GM12878 (cell line): ENCODE measurements at regions not wholly inside any gene's neighbourhood (a gene's known extent, or its start where the extent isn't known, plus 50 kb on each side); places are given as distances from the start of the nearest gene placed in this dataset.

Source experiments
- ATAC-seq: fragments of 200-7000 bp; cut with Tn5 transposase; 3 replicates; pipeline ENCODE4 v1.9.1; 2020; ENCODE audit warnings: mild to moderate bottlenecking, moderate library complexity
- BruUV-seq: library from RNA; stranded (reverse); fragments of 400-500 nt; replicated peaks from 2 replicates; lab custom pipeline; 2021; lab: Mats Ljungman, UMichigan
- CTCF ChIA-PET: fragments of 300-600 bp; sonication (Branson Sonifier 250); formaldehyde crosslinking; extraction: SDS; loops from one replicate; lab custom pipeline; 2021; ENCODE audit warnings: inconsistent platforms; lab: Yijun Ruan, JAX
- POLR2A ChIA-PET: fragments of 350-600 bp; formaldehyde crosslinking; extraction: SDS; loops from one replicate; lab custom pipeline; 2021; ENCODE audit warnings: inconsistent platforms; lab: Charles Lee
- RAD21 ChIA-PET: fragments of 300-600 bp; sonication (Branson Sonifier 250); formaldehyde crosslinking; loops from one replicate; lab custom pipeline; 2023; ENCODE audit warnings: antibody characterized with exemption; ENCODE audit not compliant: unreplicated experiment; lab: Charles Lee
- SMC1A ChIA-PET: fragments of 300-600 bp; sonication (Branson Sonifier 250); formaldehyde crosslinking; loops from one replicate; lab custom pipeline; 2023; ENCODE audit not compliant: unreplicated experiment, uncharacterized antibody; lab: Charles Lee
- DNase-seq: peaks from one replicate; pipeline ENCODE4 v3.0.0-alpha.2; 2011; ENCODE audit warnings: low read depth, low spot score
- FAIRE-seq: peaks from 3 replicates; lab custom pipeline; 2011; peaks lifted over from hg19 to GRCh38; lab: Jason Lieb, UNC
- H2AFZ ChIP-seq: 2 replicates; pipeline ENCODE4 v1.6.0; 2011; ENCODE audit warnings: low read depth, low read length, control low read depth; ENCODE audit not compliant: control insufficient read depth
- H3K27ac ChIP-seq: 2 replicates; pipeline ENCODE4 v1.5.1; 2011; ENCODE audit warnings: control low read depth; ENCODE audit not compliant: control insufficient read depth, insufficient read depth
- H3K27me3 ChIP-seq, 2 experiments: replicated peaks in 1 of 2; 2 replicates each; pipeline versions ENCODE4 v1.6.0 to v1.6.1; 2011; ENCODE audit warnings: low read length in 1 of 2; ENCODE audit not compliant: control insufficient read depth in 2 of 2, insufficient read depth in 2 of 2
- H3K36me3 ChIP-seq, 2 experiments: 2 replicates each; pipeline ENCODE4 v1.5.1; 2011; ENCODE audit warnings: low read length in 1 of 2; ENCODE audit not compliant: control insufficient read depth in 2 of 2, insufficient read depth in 2 of 2
- H3K4me1 ChIP-seq: 2 replicates; pipeline ENCODE4 v1.6.1; 2011; ENCODE audit warnings: mild to moderate bottlenecking, low read length, moderate library complexity, mixed read lengths; ENCODE audit not compliant: control insufficient read depth, insufficient read depth
- H3K4me2 ChIP-seq: 2 replicates; pipeline ENCODE4 v1.6.0; 2011; ENCODE audit warnings: control low read depth; ENCODE audit not compliant: control insufficient read depth, insufficient read depth
- H3K4me3 ChIP-seq: fragments of 200-600 bp; sonication (generic); 2 replicates; pipeline ENCODE4 v1.5.1; 2016
- H3K79me2 ChIP-seq: 2 replicates; pipeline ENCODE4 v1.6.0; 2011; ENCODE audit warnings: low read length; ENCODE audit not compliant: control insufficient read depth, insufficient read depth
- H3K9ac ChIP-seq: 2 replicates; pipeline ENCODE4 v1.8.0; 2011; ENCODE audit warnings: low read length, control low read depth, mixed read lengths; ENCODE audit not compliant: control insufficient read depth, insufficient read depth
- H3K9me3 ChIP-seq: replicated peaks from 3 replicates; pipeline ENCODE4 v1.5.1; 2011; ENCODE audit warnings: mild to moderate bottlenecking, low read length; ENCODE audit not compliant: control insufficient read depth, insufficient read depth
- H4K20me1 ChIP-seq: 2 replicates; pipeline ENCODE4 v1.6.0; 2011; ENCODE audit not compliant: control insufficient read depth, insufficient read depth
- CHD2 ChIP-seq: IDR thresholded peaks from 2 replicates; pipeline ENCODE4 v1.6.1; 2011; ENCODE audit warnings: low read depth, low read length, improper control_type of control experiment, borderline replicate concordance
- NR2C2 ChIP-seq: IDR thresholded peaks from 2 replicates; pipeline ENCODE4 v1.6.1; 2011; ENCODE audit warnings: borderline replicate concordance, low read depth; ENCODE audit not compliant: control insufficient read depth, insufficient read length
- ZNF622 ChIP-seq: fragments of 450-650 bp; IDR thresholded peaks from 2 replicates; pipeline ENCODE4 v1.6.1; 2017; ENCODE audit warnings: mild to moderate bottlenecking, inconsistent platforms
- WGBS: methylation state at CpG from one replicate; pipeline ENCODE4 v1.1.6; 2016; ENCODE audit warnings: low lambda C conversion rate; ENCODE audit not compliant: insufficient replicate concordance, insufficient coverage; ENCODE audit errors: missing lambda C conversion rate; 5-methylcytosine and 5-hydroxymethylcytosine counted together
- in situ Hi-C: fragments of 300-500 bp; cut with MboI; formaldehyde crosslinking; loops from 9 replicates; pipeline ENCODE4 v1.14.3; 2018; ENCODE audit warnings: mixed read lengths
- intact Hi-C: fragments of 100-400 bp; cut with micrococcal nuclease; formaldehyde crosslinking; loops from one replicate; pipeline ENCODE4 v1.14.2; 2022; ENCODE audit not compliant: unreplicated experiment
- TF ChIP-seq, protein P1 (sequence below): fragments of 450-650 bp; IDR thresholded peaks from 2 replicates; pipeline ENCODE4 v1.6.1; 2017; ENCODE audit warnings: antibody characterized with exemption, mild to moderate bottlenecking, moderate library complexity
- TF ChIP-seq, protein P2 (sequence below): fragments of 450-650 bp; IDR thresholded peaks from 2 replicates; pipeline ENCODE4 v1.6.1; 2016; ENCODE audit warnings: mild to moderate bottlenecking
- TF ChIP-seq, protein P3 (sequence below): IDR thresholded peaks from 2 replicates; pipeline ENCODE4 v1.6.1; 2012; ENCODE audit warnings: low read depth, low read length, improper control_type of control experiment
- TF ChIP-seq, protein P4 (sequence below): fragments of 450-650 bp; formaldehyde crosslinking; IDR thresholded peaks from 2 replicates; pipeline ENCODE4 v1.4.0; 2022; ENCODE audit warnings: mild to moderate bottlenecking, moderate library complexity

DNA sequence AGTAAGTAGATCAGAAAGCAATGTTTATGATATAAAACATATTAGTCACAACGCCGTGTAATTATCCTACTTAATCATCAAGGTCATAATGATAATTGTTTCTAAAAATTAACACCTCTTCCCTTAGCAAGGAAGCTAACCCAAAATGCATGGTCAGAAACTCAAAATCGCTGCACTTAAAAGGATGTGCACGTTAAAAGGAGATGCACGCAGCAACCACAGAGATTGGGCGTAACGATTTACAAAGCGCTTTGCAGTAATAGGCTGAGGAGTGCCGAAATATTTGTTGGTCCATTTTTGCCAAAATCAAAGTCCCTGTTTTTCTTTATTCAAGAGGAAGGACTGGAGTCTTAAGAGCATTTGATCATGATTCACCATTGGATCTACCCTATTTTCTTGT is 1077.2 kb downstream of the VRK1 start:
- RAD21 ChIA-PET, result no interaction called here

DNA sequence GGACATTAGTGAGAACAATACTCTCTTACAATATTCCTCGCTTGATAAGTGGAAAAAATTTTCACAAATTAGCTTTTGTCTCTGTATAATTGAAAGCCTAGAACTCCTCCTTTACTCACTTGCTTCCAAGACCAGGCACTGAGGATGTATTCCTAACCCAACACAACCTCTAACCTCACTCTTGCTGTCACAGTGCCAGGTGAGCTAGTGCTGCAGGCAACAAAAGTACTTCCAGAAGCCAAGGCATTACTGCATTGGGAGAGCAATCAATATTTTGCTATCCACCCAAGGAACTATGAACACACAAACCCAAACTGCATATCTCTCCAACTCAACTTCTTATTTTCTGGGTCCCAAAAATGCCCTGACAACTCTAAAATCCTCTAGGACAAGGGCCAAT is 1081.0 kb downstream of the VRK1 start:
- no peak overlapping the region for H2AFZ ChIP-seq
- H3K27ac ChIP-seq, result no peak overlapping the region
- in situ Hi-C loops, result no loop called here
- no peak for ATAC-seq
- intact Hi-C loops, result no loop called here
- 8% methylated on average over 1 of the region's 1 CpG for WGBS
- FAIRE-seq, result no peak
- no peaks in the 10 kb centered on the region for H4K20me1 ChIP-seq
- no peak overlapping the region for H3K9ac ChIP-seq
- no peaks in the 10 kb centered on the region for H3K36me3 ChIP-seq
- RAD21 ChIA-PET, result no interaction called here
- H3K4me2 ChIP-seq, result no peak overlapping the region
- DNase-seq, result no peak
- H3K4me3 ChIP-seq, result no peak overlapping the region
- H3K9me3 ChIP-seq, result no peaks in the 10 kb centered on the region
- CTCF ChIA-PET, result interaction anchor here (0.7 to 1.3 kb wide), 2 partner anchors 13 to 580 kb away, joined by 3 read pairs; no protein-coding TSS in a partner anchor
- no peaks in the 10 kb centered on the region for H3K4me1 ChIP-seq
- no TSS peak for BruUV-seq
- POLR2A ChIA-PET, result no interaction called here
- SMC1A ChIA-PET, result no interaction called here
- no peaks in the 10 kb centered on the region for H3K79me2 ChIP-seq
- no peaks in the 10 kb centered on the region for H3K27me3 ChIP-seq
- TF ChIP-seq, protein P1, sequence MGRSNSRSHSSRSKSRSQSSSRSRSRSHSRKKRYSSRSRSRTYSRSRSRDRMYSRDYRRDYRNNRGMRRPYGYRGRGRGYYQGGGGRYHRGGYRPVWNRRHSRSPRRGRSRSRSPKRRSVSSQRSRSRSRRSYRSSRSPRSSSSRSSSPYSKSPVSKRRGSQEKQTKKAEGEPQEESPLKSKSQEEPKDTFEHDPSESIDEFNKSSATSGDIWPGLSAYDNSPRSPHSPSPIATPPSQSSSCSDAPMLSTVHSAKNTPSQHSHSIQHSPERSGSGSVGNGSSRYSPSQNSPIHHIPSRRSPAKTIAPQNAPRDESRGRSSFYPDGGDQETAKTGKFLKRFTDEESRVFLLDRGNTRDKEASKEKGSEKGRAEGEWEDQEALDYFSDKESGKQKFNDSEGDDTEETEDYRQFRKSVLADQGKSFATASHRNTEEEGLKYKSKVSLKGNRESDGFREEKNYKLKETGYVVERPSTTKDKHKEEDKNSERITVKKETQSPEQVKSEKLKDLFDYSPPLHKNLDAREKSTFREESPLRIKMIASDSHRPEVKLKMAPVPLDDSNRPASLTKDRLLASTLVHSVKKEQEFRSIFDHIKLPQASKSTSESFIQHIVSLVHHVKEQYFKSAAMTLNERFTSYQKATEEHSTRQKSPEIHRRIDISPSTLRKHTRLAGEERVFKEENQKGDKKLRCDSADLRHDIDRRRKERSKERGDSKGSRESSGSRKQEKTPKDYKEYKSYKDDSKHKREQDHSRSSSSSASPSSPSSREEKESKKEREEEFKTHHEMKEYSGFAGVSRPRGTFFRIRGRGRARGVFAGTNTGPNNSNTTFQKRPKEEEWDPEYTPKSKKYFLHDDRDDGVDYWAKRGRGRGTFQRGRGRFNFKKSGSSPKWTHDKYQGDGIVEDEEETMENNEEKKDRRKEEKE, result no peak
- TF ChIP-seq ZNF622, result no peak
- TF ChIP-seq, protein P2, sequence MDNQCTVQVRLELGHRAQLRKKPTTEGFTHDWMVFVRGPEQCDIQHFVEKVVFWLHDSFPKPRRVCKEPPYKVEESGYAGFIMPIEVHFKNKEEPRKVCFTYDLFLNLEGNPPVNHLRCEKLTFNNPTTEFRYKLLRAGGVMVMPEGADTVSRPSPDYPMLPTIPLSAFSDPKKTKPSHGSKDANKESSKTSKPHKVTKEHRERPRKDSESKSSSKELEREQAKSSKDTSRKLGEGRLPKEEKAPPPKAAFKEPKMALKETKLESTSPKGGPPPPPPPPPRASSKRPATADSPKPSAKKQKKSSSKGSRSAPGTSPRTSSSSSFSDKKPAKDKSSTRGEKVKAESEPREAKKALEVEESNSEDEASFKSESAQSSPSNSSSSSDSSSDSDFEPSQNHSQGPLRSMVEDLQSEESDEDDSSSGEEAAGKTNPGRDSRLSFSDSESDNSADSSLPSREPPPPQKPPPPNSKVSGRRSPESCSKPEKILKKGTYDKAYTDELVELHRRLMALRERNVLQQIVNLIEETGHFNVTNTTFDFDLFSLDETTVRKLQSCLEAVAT, result no peak
- TF ChIP-seq, protein P3, sequence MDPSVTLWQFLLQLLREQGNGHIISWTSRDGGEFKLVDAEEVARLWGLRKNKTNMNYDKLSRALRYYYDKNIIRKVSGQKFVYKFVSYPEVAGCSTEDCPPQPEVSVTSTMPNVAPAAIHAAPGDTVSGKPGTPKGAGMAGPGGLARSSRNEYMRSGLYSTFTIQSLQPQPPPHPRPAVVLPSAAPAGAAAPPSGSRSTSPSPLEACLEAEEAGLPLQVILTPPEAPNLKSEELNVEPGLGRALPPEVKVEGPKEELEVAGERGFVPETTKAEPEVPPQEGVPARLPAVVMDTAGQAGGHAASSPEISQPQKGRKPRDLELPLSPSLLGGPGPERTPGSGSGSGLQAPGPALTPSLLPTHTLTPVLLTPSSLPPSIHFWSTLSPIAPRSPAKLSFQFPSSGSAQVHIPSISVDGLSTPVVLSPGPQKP, result no peak

More for the DNA sequence above, 1077.2 kb downstream of the VRK1 start:
- Histone ChIP-seq H3K36me3 (no peaks in the 10 kb centered on the region), H4K20me1 (no peaks in the 10 kb centered on the region), H3K4me3 (no peak overlapping the region), H3K9ac (no peak overlapping the region), H3K9me3 (no peaks in the 10 kb centered on the region), H3K4me2 (no peak overlapping the region), H3K27me3 (no peaks in the 10 kb centered on the region), H3K79me2 (no peaks in the 10 kb centered on the region), H3K4me1 (no peaks in the 10 kb centered on the region), H2AFZ (no peak overlapping the region), H3K27ac (no peak overlapping the region)
- in situ Hi-C loops, result no loop called here
- SMC1A ChIA-PET, result no interaction called here
- CTCF ChIA-PET, result no interaction called here
- DNase-seq (no peak), ATAC-seq (no peak), FAIRE-seq (no peak)
- intact Hi-C loops, result no loop called here
- no peak for TF ChIP-seq NR2C2
- TF ChIP-seq, protein P4, sequence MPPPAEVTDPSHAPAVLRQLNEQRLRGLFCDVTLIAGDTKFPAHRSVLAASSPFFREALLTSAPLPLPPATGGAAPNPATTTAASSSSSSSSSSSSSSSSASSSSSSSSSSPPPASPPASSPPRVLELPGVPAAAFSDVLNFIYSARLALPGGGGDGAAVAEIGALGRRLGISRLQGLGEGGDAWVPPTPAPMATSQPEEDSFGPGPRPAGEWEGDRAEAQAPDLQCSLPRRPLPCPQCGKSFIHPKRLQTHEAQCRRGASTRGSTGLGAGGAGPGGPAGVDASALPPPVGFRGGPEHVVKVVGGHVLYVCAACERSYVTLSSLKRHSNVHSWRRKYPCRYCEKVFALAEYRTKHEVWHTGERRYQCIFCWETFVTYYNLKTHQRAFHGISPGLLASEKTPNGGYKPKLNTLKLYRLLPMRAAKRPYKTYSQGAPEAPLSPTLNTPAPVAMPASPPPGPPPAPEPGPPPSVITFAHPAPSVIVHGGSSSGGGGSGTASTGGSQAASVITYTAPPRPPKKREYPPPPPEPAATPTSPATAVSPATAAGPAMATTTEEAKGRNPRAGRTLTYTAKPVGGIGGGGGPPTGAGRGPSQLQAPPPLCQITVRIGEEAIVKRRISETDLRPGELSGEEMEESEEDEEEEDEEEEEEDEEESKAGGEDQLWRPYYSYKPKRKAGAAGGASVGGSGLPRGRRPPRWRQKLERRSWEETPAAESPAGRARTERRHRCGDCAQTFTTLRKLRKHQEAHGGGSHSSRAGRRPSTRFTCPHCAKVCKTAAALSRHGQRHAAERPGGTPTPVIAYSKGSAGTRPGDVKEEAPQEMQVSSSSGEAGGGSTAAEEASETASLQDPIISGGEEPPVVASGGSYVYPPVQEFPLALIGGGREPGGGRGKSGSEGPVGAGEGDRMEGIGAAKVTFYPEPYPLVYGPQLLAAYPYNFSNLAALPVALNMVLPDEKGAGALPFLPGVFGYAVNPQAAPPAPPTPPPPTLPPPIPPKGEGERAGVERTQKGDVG (CRISPR knock-in tag), result no peak
- TF ChIP-seq CHD2, result no peak
- POLR2A ChIA-PET, result no interaction called here
- WGBS, result 42% methylated on average over 9 of the region's 9 CpGs
- no TSS peak for BruUV-seq
